NCI-H1694 (cell line): ENCODE measurements at regions not wholly inside any gene's neighbourhood (a gene's known extent, or its start where the extent isn't known, plus 50 kb on each side); places are given as distances from the start of the nearest gene placed in this dataset.

Experiments
- DNase-seq: peaks from one replicate; lab custom pipeline; 2025; lab: John Stamatoyannopoulos, UW

GRCh38 chr5:118687661-118688621 lies 300.4 kb downstream of the DTWD2 start:
- no peak for DNase-seq

- no peak for DNase-seq
These were observed 301.2 kb downstream of the DTWD2 start for GRCh38 chr5:118687100-118687499.

- DNase-seq = no peak
These were observed 306.7 kb downstream of the DTWD2 start for GRCh38 chr5:118681655-118682054.

GRCh38 chr5:118679264-118679940 lies 308.9 kb downstream of the DTWD2 start:
- DNase-seq = no peak

GRCh38 chr5:118678746-118679145 lies 309.6 kb downstream of the DTWD2 start:
- DNase-seq = no peak

GRCh38 chr5:118675247-118675646 lies 313.1 kb downstream of the DTWD2 start:
- DNase-seq = no peak

- DNase-seq = no peak
These were observed 330.8 kb downstream of the DTWD2 start for GRCh38 chr5:118657576-118657975.

- no peak for DNase-seq
These were observed 334.5 kb downstream of the DTWD2 start for GRCh38 chr5:118653872-118654271.

- DNase-seq = no peak
These were observed 335.2 kb downstream of the DTWD2 start for GRCh38 chr5:118653183-118653582.

GRCh38 chr5:118651002-118651401 lies 337.3 kb downstream of the DTWD2 start:
- no peak for DNase-seq

GRCh38 chr5:118647587-118647986 lies 340.8 kb downstream of the DTWD2 start:
- DNase-seq = no peak

GRCh38 chr5:118646917-118647316 lies 341.4 kb downstream of the DTWD2 start:
- no peak for DNase-seq

- no peak for DNase-seq
These were observed 350.2 kb downstream of the DTWD2 start for GRCh38 chr5:118637947-118638670.

- no peak for DNase-seq
These were observed 359.5 kb downstream of the DTWD2 start for GRCh38 chr5:118628660-118629354.

GRCh38 chr5:118620233-118620632 lies 368.1 kb downstream of the DTWD2 start:
- DNase-seq = no peak

- no peak for DNase-seq
These were observed 368.5 kb downstream of the DTWD2 start for GRCh38 chr5:118619823-118620222.

- no peak for DNase-seq
These were observed 372.1 kb downstream of the DTWD2 start for GRCh38 chr5:118616281-118616680.

- DNase-seq = no peak
These were observed 373.5 kb downstream of the DTWD2 start for GRCh38 chr5:118614731-118615456.

GRCh38 chr5:118611332-118611945 lies 376.9 kb downstream of the DTWD2 start:
- peak; percentile 24 for DNase-seq

GRCh38 chr5:118606940-118607339 lies 381.4 kb downstream of the DTWD2 start:
- DNase-seq = no peak

- no peak for DNase-seq
These were observed 382.6 kb downstream of the DTWD2 start for GRCh38 chr5:118605761-118606160.
